ENCODE measurements at regions not wholly inside any gene's neighbourhood (a gene's known extent, or its start where the extent isn't known, plus 50 kb on each side); places are given as distances from the start of the nearest gene placed in this dataset.

DNA sequence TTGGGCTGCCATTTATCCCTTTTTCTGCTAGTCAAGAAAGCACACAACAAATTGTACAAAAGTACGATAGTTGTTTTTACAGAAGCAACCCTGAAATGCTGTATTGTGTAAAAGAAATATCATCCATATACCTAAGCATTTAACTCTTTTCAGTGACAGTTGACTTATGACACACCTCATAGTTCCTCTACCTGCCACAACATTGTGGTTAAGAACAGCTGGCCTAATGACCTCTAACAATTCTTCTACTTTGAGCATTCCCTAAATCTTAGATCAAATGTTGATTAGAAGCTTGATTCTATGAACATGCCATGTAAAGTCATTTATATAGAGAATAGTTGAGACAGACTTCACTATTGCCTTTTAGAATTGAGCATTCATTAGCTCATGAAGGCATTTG lies 165.9 kb upstream of the SETBP1 start:
- Histone ChIP-seq H3K4me3 (ENCODE audit: low read length in 3 of 3) (no peak overlapping the region), H3K36me3 (ENCODE audit: control insufficient read depth in 3 of 3, insufficient read depth in 3 of 3, low read length in 3 of 3) (no peaks in the 10 kb centered on the region), H3K27ac (ENCODE audit: low read depth, low read length) (no peak overlapping the region), H3K4me1 (ENCODE audit: control insufficient read depth in 3 of 3, insufficient read depth in 3 of 3, low read length in 3 of 3) (no peaks in the 10 kb centered on the region), H3K27me3 (ENCODE audit: control insufficient read depth in 3 of 3, insufficient read depth in 3 of 3, low read length in 3 of 3) (no peaks in the 10 kb centered on the region), H3K9me3 (ENCODE audit: control insufficient read depth in 3 of 3, low read length in 3 of 3) (no peaks in the 10 kb centered on the region), H3K9ac (ENCODE audit: low read depth in 1 of 3, low read length in 3 of 3) (no peak overlapping the region)

GRCh38 chr18:44516450-44516849 lies 164.2 kb upstream of the SETBP1 start:
- Histone ChIP-seq H3K9ac (ENCODE audit: low read depth in 1 of 3, low read length in 3 of 3) (no peak overlapping the region), H3K4me1 (ENCODE audit: control insufficient read depth in 3 of 3, insufficient read depth in 3 of 3, low read length in 3 of 3) (no peaks in the 10 kb centered on the region), H3K4me3 (ENCODE audit: low read length in 3 of 3) (no peak overlapping the region), H3K27me3 (ENCODE audit: control insufficient read depth in 3 of 3, insufficient read depth in 3 of 3, low read length in 3 of 3) (no peaks in the 10 kb centered on the region), H3K36me3 (ENCODE audit: control insufficient read depth in 3 of 3, insufficient read depth in 3 of 3, low read length in 3 of 3) (no peaks in the 10 kb centered on the region), H3K9me3 (ENCODE audit: control insufficient read depth in 3 of 3, low read length in 3 of 3) (no peaks in the 10 kb centered on the region), H3K27ac (ENCODE audit: low read depth, low read length) (no peak overlapping the region)

- Histone ChIP-seq H3K36me3 (ENCODE audit: control insufficient read depth in 3 of 3, insufficient read depth in 3 of 3, low read length in 3 of 3) (no peaks in the 10 kb centered on the region), H3K4me3 (ENCODE audit: low read length in 3 of 3) (no peak overlapping the region), H3K27me3 (ENCODE audit: control insufficient read depth in 3 of 3, insufficient read depth in 3 of 3, low read length in 3 of 3) (no peaks in the 10 kb centered on the region), H3K4me1 (ENCODE audit: control insufficient read depth in 3 of 3, insufficient read depth in 3 of 3, low read length in 3 of 3) (no peaks in the 10 kb centered on the region), H3K27ac (ENCODE audit: low read depth, low read length) (no peak overlapping the region), H3K9me3 (ENCODE audit: control insufficient read depth in 3 of 3, low read length in 3 of 3) (no peaks in the 10 kb centered on the region), H3K9ac (ENCODE audit: low read depth in 1 of 3, low read length in 3 of 3) (no peak overlapping the region)
Measured at GRCh38 chr18:44517136-44517535, 163.6 kb upstream of the SETBP1 start.

GRCh38 chr18:44518091-44518615 lies 162.5 kb upstream of the SETBP1 start:
- no peak overlapping the region for H3K27ac ChIP-seq (ENCODE audit: low read depth, low read length)
- H3K36me3 ChIP-seq (ENCODE audit: control insufficient read depth in 3 of 3, insufficient read depth in 3 of 3, low read length in 3 of 3) = no peaks in the 10 kb centered on the region

GRCh38 chr18:44518666-44519065 lies 162.0 kb upstream of the SETBP1 start:
- Histone ChIP-seq H3K27me3 (ENCODE audit: control insufficient read depth in 3 of 3, insufficient read depth in 3 of 3, low read length in 3 of 3) (no peaks in the 10 kb centered on the region), H3K36me3 (ENCODE audit: control insufficient read depth in 3 of 3, insufficient read depth in 3 of 3, low read length in 3 of 3) (no peaks in the 10 kb centered on the region), H3K4me3 (ENCODE audit: low read length in 3 of 3) (no peak overlapping the region), H3K27ac (ENCODE audit: low read depth, low read length) (no peak overlapping the region), H3K9ac (ENCODE audit: low read depth in 1 of 3, low read length in 3 of 3) (no peak overlapping the region), H3K9me3 (ENCODE audit: control insufficient read depth in 3 of 3, low read length in 3 of 3) (no peaks in the 10 kb centered on the region), H3K4me1 (ENCODE audit: control insufficient read depth in 3 of 3, insufficient read depth in 3 of 3, low read length in 3 of 3) (no peaks in the 10 kb centered on the region)

More at GRCh38 chr18:44518091-44518615, 162.5 kb upstream of the SETBP1 start:
- H3K4me1 ChIP-seq (ENCODE audit: control insufficient read depth in 3 of 3, insufficient read depth in 3 of 3, low read length in 3 of 3) = no peaks in the 10 kb centered on the region
- H3K4me3 ChIP-seq (ENCODE audit: low read length in 3 of 3) = no peak overlapping the region
- no peaks in the 10 kb centered on the region for H3K27me3 ChIP-seq (ENCODE audit: control insufficient read depth in 3 of 3, insufficient read depth in 3 of 3, low read length in 3 of 3)
- no peaks in the 10 kb centered on the region for H3K9me3 ChIP-seq (ENCODE audit: control insufficient read depth in 3 of 3, low read length in 3 of 3)
- H3K9ac ChIP-seq (ENCODE audit: low read depth in 1 of 3, low read length in 3 of 3) = no peak overlapping the region

DNA sequence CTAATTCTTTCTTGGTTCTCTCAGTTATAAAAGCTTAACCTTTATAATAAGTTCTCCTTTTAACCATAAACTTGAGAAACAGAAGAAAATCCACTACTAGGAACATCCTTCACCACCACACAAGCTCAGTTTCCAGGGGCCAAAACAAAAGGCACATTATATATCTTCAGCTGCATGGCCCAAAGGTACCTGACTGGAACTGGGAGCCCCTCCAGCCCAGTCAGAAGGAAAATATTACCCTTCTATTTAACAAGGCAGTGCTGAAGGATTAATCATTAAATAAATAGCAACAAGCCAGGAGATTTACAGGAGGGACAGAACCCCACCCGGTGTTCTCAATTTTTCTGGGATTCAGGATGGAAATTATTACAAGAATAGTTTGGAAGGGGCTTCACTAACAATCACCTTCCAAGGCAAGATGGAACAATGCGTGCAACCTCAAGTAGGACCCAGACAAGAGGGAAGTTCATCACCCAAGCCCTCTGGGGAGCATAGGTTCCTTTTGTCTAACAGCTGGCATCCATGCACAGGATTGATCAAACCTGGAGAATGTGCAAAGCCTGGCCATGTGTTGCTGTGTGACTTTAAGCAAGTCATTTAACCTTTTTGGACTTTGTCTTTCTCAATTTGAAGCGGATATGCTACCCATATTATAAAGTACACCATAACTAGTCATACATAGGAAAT lies 159.6 kb upstream of the SETBP1 start:
- Histone ChIP-seq H3K9ac (ENCODE audit: low read depth in 1 of 3, low read length in 3 of 3) (no peak overlapping the region), H3K27ac (ENCODE audit: low read depth, low read length) (no peak overlapping the region), H3K9me3 (ENCODE audit: control insufficient read depth in 3 of 3, low read length in 3 of 3) (no peaks in the 10 kb centered on the region), H3K4me1 (ENCODE audit: control insufficient read depth in 3 of 3, insufficient read depth in 3 of 3, low read length in 3 of 3) (no peaks in the 10 kb centered on the region), H3K27me3 (ENCODE audit: control insufficient read depth in 3 of 3, insufficient read depth in 3 of 3, low read length in 3 of 3) (no peaks in the 10 kb centered on the region), H3K36me3 (ENCODE audit: control insufficient read depth in 3 of 3, insufficient read depth in 3 of 3, low read length in 3 of 3) (no peaks in the 10 kb centered on the region), H3K4me3 (ENCODE audit: low read length in 3 of 3) (no peak overlapping the region)

DNA sequence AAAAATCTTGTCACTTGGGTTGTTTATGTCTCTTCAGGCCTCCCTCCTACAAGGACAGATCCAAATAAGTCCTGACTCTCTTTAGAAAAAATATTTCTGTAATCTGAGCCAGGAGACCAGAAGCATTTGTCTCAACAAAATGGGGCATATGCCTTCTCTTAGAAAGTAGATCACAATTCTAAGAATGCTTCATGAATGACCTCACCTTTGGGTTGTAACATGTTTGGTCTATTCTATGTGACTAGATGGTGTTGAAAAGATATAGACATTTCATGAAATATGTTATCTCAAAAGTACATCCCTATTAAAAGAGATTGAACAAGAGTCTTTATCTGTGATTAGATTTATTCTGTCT lies 159.0 kb upstream of the SETBP1 start:
- Histone ChIP-seq H3K27me3 (ENCODE audit: control insufficient read depth in 3 of 3, insufficient read depth in 3 of 3, low read length in 3 of 3) (no peaks in the 10 kb centered on the region), H3K4me1 (ENCODE audit: control insufficient read depth in 3 of 3, insufficient read depth in 3 of 3, low read length in 3 of 3) (no peaks in the 10 kb centered on the region), H3K36me3 (ENCODE audit: control insufficient read depth in 3 of 3, insufficient read depth in 3 of 3, low read length in 3 of 3) (no peaks in the 10 kb centered on the region), H3K27ac (ENCODE audit: low read depth, low read length) (no peak overlapping the region), H3K9ac (ENCODE audit: low read depth in 1 of 3, low read length in 3 of 3) (no peak overlapping the region), H3K4me3 (ENCODE audit: low read length in 3 of 3) (no peak overlapping the region), H3K9me3 (ENCODE audit: control insufficient read depth in 3 of 3, low read length in 3 of 3) (no peaks in the 10 kb centered on the region)

- no peaks in the 10 kb centered on the region for H3K9me3 ChIP-seq (ENCODE audit: control insufficient read depth in 3 of 3, low read length in 3 of 3)
- H3K27ac ChIP-seq (ENCODE audit: low read depth, low read length) = no peak overlapping the region
- no peak overlapping the region for H3K4me3 ChIP-seq (ENCODE audit: low read length in 3 of 3)
- H3K9ac ChIP-seq (ENCODE audit: low read depth in 1 of 3, low read length in 3 of 3) = no peak overlapping the region
- no peaks in the 10 kb centered on the region for H3K4me1 ChIP-seq (ENCODE audit: control insufficient read depth in 3 of 3, insufficient read depth in 3 of 3, low read length in 3 of 3)
- H3K27me3 ChIP-seq (ENCODE audit: control insufficient read depth in 3 of 3, insufficient read depth in 3 of 3, low read length in 3 of 3) = no peaks in the 10 kb centered on the region
- H3K36me3 ChIP-seq (ENCODE audit: control insufficient read depth in 3 of 3, insufficient read depth in 3 of 3, low read length in 3 of 3) = no peaks in the 10 kb centered on the region
Measured at GRCh38 chr18:44526705-44527415, 153.8 kb upstream of the SETBP1 start.

GRCh38 chr18:44533071-44533470 lies 147.6 kb upstream of the SETBP1 start:
- Histone ChIP-seq H3K9ac (ENCODE audit: low read depth in 1 of 3, low read length in 3 of 3) (no peak overlapping the region), H3K27me3 (ENCODE audit: control insufficient read depth in 3 of 3, insufficient read depth in 3 of 3, low read length in 3 of 3) (no peaks in the 10 kb centered on the region), H3K4me1 (ENCODE audit: control insufficient read depth in 3 of 3, insufficient read depth in 3 of 3, low read length in 3 of 3) (no peaks in the 10 kb centered on the region), H3K36me3 (ENCODE audit: control insufficient read depth in 3 of 3, insufficient read depth in 3 of 3, low read length in 3 of 3) (no peaks in the 10 kb centered on the region), H3K9me3 (ENCODE audit: control insufficient read depth in 3 of 3, low read length in 3 of 3) (no peaks in the 10 kb centered on the region), H3K4me3 (ENCODE audit: low read length in 3 of 3) (no peak overlapping the region), H3K27ac (ENCODE audit: low read depth, low read length) (no peak overlapping the region)

GRCh38 chr18:44536046-44536445 lies 144.6 kb upstream of the SETBP1 start:
- no peak overlapping the region for H3K27ac ChIP-seq (ENCODE audit: low read depth, low read length)
- H3K4me1 ChIP-seq (ENCODE audit: control insufficient read depth in 3 of 3, insufficient read depth in 3 of 3, low read length in 3 of 3) = no peaks in the 10 kb centered on the region
- no peaks in the 10 kb centered on the region for H3K36me3 ChIP-seq (ENCODE audit: control insufficient read depth in 3 of 3, insufficient read depth in 3 of 3, low read length in 3 of 3)
- H3K4me3 ChIP-seq (ENCODE audit: low read length in 3 of 3) = no peak overlapping the region
- no peak overlapping the region for H3K9ac ChIP-seq (ENCODE audit: low read depth in 1 of 3, low read length in 3 of 3)
- H3K9me3 ChIP-seq (ENCODE audit: control insufficient read depth in 3 of 3, low read length in 3 of 3) = no peaks in the 10 kb centered on the region
- no peaks in the 10 kb centered on the region for H3K27me3 ChIP-seq (ENCODE audit: control insufficient read depth in 3 of 3, insufficient read depth in 3 of 3, low read length in 3 of 3)

Data from skeletal muscle tissue (tissue), 3 donors.